Kidney (tissue), 13 donors: ENCODE measurements at regions not wholly inside any gene's neighbourhood (a gene's known extent, or its start where the extent isn't known, plus 50 kb on each side); places are given as distances from the start of the nearest gene placed in this dataset.

ENCODE experiments used
- DNase-seq, 5 donors: peaks; one replicate each; pipeline ENCODE4 v3.0.0-alpha.2; 2013 to 2020
- FAIRE-seq: peaks from 2 replicates; lab custom pipeline; 2012; peaks lifted over from hg19 to GRCh38; lab: Jason Lieb, UNC
- H3K27ac ChIP-seq, 2 donors: one replicate each; pipeline ENCODE4 v1.7.0; 2013; ENCODE audit warnings: low read depth in 2 of 2, low read length in 2 of 2, inconsistent platforms in 1 of 2
- H3K27me3 ChIP-seq: one replicate; pipeline ENCODE4 v1.7.1; 2013; ENCODE audit warnings: low read length, inconsistent platforms; ENCODE audit not compliant: control insufficient read depth, insufficient read depth
- H3K36me3 ChIP-seq, 3 donors: one replicate each; pipeline versions ENCODE4 v1.7.0 to v1.7.1; 2013; ENCODE audit warnings: low read length in 3 of 3, control low read depth in 1 of 3, inconsistent platforms in 1 of 3; ENCODE audit not compliant: insufficient read depth in 3 of 3, control insufficient read depth in 2 of 3
- H3K4me1 ChIP-seq, 3 donors: one replicate each; pipeline versions ENCODE4 v1.7.0 to v1.7.1; 2013; ENCODE audit warnings: low read length in 3 of 3, inconsistent platforms in 1 of 3, low read depth in 1 of 3; ENCODE audit not compliant: control insufficient read depth in 2 of 3, insufficient read depth in 2 of 3
- H3K4me3 ChIP-seq, 3 donors: one replicate each; pipeline versions ENCODE4 v1.7.0 to v1.8.1; 2013; ENCODE audit warnings: low read length in 3 of 3, control low read depth in 1 of 3, inconsistent platforms in 1 of 3
- H3K9ac ChIP-seq, 3 donors: one replicate each; pipeline versions ENCODE4 v1.7.0 to v1.7.1; 2013; ENCODE audit warnings: low read length in 3 of 3, control low read depth in 1 of 3, inconsistent platforms in 1 of 3
- H3K9me3 ChIP-seq, 3 donors: one replicate each; pipeline versions ENCODE4 v1.7.0 to v1.7.1; 2013; ENCODE audit warnings: low read length in 3 of 3, control low read depth in 1 of 3, inconsistent platforms in 1 of 3; ENCODE audit not compliant: control insufficient read depth in 2 of 3, insufficient read depth in 1 of 3
- intact Hi-C: fragments of 100-400 bp; cut with DNase I; formaldehyde crosslinking; loops from one replicate; pipeline ENCODE4 v1.11.1; 2022
- TF ChIP-seq, protein P1 (sequence below): IDR thresholded peaks from 3 replicates; pipeline ENCODE4 v1.5.1; 2012; ENCODE audit warnings: mild to moderate bottlenecking, moderate library complexity, borderline replicate concordance; ENCODE audit not compliant: insufficient read depth; ENCODE audit errors: extremely low read depth
- donor health status: control.
- donor health status: control.
- donor health status: control.
- donor health status: control.
- donor health status: control.
- donor health status: DM: yes; HTN: yes; CAD: no.
- donor health status: Normal renal cell carcinoma (clear cell type).

DNA sequence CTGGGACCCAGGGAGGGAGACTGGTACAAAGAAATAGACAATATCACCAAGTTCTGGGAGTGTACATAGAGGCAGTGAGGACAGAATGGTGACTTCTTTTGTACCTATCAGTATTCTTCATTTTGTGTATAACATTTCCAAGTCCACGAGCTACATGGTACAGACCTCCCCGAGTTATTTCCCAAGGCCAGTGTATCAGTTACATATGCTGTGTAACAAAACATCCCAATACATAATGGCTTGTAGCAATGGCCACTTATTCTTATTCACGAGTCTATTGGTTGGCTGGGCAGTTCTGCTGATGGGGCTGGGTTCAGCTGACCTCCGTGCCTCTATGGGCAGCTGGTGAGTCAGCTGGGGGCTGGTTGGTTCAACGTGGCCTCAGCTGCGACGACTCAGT, 98.7 kb upstream of the RFLNA start:
- no peak overlapping the region for H3K27ac ChIP-seq
- intact Hi-C loops: no loop called here
- H3K36me3 ChIP-seq: no peaks in the 10 kb centered on the region
- H3K4me1 ChIP-seq: no peaks in the 10 kb centered on the region
- DNase-seq (no peak), FAIRE-seq (no peak)
- peaks cover 0 to 5% (median 0%) of the 10 kb centered on the region in 3 donors for H3K9me3 ChIP-seq
- H3K27me3 ChIP-seq: no peaks in the 10 kb centered on the region
- no peak overlapping the region for H3K9ac ChIP-seq
- H3K4me3 ChIP-seq: no peak overlapping the region
- TF ChIP-seq, protein P1, sequence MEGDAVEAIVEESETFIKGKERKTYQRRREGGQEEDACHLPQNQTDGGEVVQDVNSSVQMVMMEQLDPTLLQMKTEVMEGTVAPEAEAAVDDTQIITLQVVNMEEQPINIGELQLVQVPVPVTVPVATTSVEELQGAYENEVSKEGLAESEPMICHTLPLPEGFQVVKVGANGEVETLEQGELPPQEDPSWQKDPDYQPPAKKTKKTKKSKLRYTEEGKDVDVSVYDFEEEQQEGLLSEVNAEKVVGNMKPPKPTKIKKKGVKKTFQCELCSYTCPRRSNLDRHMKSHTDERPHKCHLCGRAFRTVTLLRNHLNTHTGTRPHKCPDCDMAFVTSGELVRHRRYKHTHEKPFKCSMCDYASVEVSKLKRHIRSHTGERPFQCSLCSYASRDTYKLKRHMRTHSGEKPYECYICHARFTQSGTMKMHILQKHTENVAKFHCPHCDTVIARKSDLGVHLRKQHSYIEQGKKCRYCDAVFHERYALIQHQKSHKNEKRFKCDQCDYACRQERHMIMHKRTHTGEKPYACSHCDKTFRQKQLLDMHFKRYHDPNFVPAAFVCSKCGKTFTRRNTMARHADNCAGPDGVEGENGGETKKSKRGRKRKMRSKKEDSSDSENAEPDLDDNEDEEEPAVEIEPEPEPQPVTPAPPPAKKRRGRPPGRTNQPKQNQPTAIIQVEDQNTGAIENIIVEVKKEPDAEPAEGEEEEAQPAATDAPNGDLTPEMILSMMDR: no peak

DNA sequence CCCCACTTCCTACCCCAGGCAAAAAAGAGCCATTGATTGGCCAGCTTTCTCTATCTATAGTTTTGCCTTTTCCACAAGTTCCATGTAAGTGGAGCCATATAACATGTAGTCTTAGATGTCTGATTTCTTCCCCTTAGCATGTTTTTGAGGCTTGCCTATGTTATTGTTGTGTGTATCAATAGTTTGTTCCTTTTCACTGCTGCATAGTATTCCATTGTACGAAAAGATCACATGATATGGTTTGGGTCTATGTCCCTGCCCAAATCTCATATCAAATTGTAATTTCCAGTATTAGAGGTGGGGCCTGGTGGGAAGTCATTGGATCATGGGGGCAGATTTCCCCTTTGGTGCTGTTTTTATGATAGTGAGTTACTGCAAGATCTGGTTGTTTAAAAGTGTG, 93.6 kb upstream of the RFLNA start:
- no peaks in the 10 kb centered on the region for H3K27me3 ChIP-seq
- FAIRE-seq: no peak
- no peak for DNase-seq
- H3K36me3 ChIP-seq: no peaks in the 10 kb centered on the region
- H3K27ac ChIP-seq: no peak overlapping the region
- TF ChIP-seq, protein P1: no peak
- H3K4me3 ChIP-seq: no peak overlapping the region
- H3K9me3 ChIP-seq: peaks cover 0 to 5% (median 2%) of the 10 kb centered on the region in 3 donors
- intact Hi-C loops: no loop called here
- H3K9ac ChIP-seq: no peak overlapping the region
- no peaks in the 10 kb centered on the region for H3K4me1 ChIP-seq

DNA sequence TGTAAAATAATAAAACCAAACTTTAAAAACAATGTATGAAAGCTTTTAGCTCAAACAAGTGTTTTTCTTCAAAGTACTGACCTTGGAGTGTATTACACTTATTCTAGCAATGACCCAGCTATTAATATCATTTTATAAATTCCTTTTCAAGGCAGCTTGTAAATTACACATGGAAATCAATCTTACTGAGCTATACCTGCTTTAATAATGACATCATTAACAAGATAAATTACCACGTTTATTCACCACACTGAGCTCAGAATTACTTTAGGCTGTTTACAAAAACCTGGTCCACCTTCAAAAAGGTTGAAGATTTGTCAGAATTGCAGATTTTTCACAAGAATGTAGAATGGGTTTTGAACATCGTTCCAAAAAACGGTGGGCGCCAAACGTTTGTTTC, 91.7 kb upstream of the RFLNA start:
- DNase-seq: no peak
- intact Hi-C loops: no loop called here
- Histone ChIP-seq H3K27ac (no peak overlapping the region), H3K4me1 (no peaks in the 10 kb centered on the region), H3K27me3 (no peaks in the 10 kb centered on the region), H3K9ac (no peak overlapping the region), H3K4me3 (no peak overlapping the region), H3K36me3 (no peaks in the 10 kb centered on the region), H3K9me3 (peaks cover 0 to 2% (median 0%) of the 10 kb centered on the region in 3 donors)
- TF ChIP-seq, protein P1: no peak
- no peak for FAIRE-seq

DNA sequence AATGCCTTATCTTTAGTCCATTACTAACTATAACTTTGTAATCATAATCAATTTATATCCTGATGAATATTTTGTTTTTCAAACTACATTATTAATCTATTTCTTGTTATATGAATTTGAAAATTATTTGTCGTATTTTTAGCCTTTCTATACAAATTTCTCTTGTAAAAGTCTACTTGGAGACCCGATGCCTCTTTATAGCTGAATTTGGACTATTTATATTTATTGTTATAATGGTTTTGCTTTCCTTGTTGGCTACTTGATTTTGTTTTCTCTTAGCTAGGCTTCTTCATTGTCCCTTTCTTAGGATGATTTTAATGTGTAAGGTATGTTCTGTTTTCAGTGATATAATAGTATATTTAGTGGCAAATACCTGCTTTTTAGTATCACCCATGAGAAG, 89.5 kb upstream of the RFLNA start:
- no peak overlapping the region for H3K9ac ChIP-seq
- intact Hi-C loops: no loop called here
- H3K4me3 ChIP-seq: no peak overlapping the region
- peaks cover 0 to 2% (median 0%) of the 10 kb centered on the region in 3 donors for H3K9me3 ChIP-seq
- no peaks in the 10 kb centered on the region for H3K36me3 ChIP-seq
- FAIRE-seq (no peak), DNase-seq (no peak)
- TF ChIP-seq, protein P1: no peak
- no peak overlapping the region for H3K27ac ChIP-seq
- no peaks in the 10 kb centered on the region for H3K27me3 ChIP-seq
- no peaks in the 10 kb centered on the region for H3K4me1 ChIP-seq
